ENCODE measurements at regions not wholly inside any gene's neighbourhood (a gene's known extent, or its start where the extent isn't known, plus 50 kb on each side); places are given as distances from the start of the nearest gene placed in this dataset.

GRCh38 chr7:144991041-144991440 is 155.2 kb upstream of the TPK1 start:
- ChIA-PET POLR2A (interaction anchor here (1.0 kb wide), 1 partner anchor 15 kb away, joined by 4 read pairs; no protein-coding TSS in a partner anchor), CTCF (ENCODE audit: low intra/inter-chr PET ratio) (no interaction called here)
- 2% methylated on average over 2 of the region's 2 CpGs for WGBS (ENCODE audit: insufficient coverage, low coverage, missing lambda C conversion rate)
- no peak overlapping the region for H2AFZ ChIP-seq (ENCODE audit: low read depth, low read length)
- ATAC-seq (no peak), FAIRE-seq (no peak), DNase-seq (ENCODE audit: extremely low read depth in 1 of 4, low spot score in 3 of 4) (no peak)
- BruUV-seq (replicated peaks) = no TSS peak
- H3K4me3 ChIP-seq = no peak overlapping the region
- H3K27me3 ChIP-seq (ENCODE audit: control insufficient read depth in 2 of 2, insufficient read depth in 2 of 2, low read length in 2 of 2) = no peaks in the 10 kb centered on the region
- H3K4me2 ChIP-seq (ENCODE audit: insufficient read depth, low read length) = no peak overlapping the region
- TF ChIP-seq TCF3 (CRISPR knock-in tag; IDR thresholded peaks at IDR 0.05) = no peak
- TF ChIP-seq SMAD3 (CRISPR knock-in tag; conservative IDR thresholded peaks at IDR 0.05) = no peak
- no peak for TF ChIP-seq GABPB2 (CRISPR knock-in tag; conservative IDR thresholded peaks at IDR 0.05)
- TF ChIP-seq STAG1 (CRISPR knock-in tag; IDR thresholded peaks at IDR 0.05; ENCODE audit: borderline replicate concordance) = no peak
- no peak for TF ChIP-seq COPS2 (conservative IDR thresholded peaks at IDR 0.05)
- TF ChIP-seq MEF2A (IDR thresholded peaks at IDR 0.05; ENCODE audit: control insufficient read depth, low read depth, low read length) = no peak
- no peak for TF ChIP-seq FOXM1 (IDR thresholded peaks at IDR 0.05; ENCODE audit: low read depth)
- no peak for TF ChIP-seq FOXM1 (CRISPR knock-in tag; IDR thresholded peaks at IDR 0.05; ENCODE audit: low read depth)
- no peak for TF ChIP-seq CCAR2 (IDR thresholded peaks at IDR 0.05; ENCODE audit: low read depth, low read length)
- TF ChIP-seq PHB2 (IDR thresholded peaks at IDR 0.05; ENCODE audit: low read depth) = no peak
- no peak for TF ChIP-seq HMBOX1 (IDR thresholded peaks at IDR 0.05)
- no peak for TF ChIP-seq TBL1XR1 (IDR thresholded peaks at IDR 0.05; ENCODE audit: low read length in 2 of 2)
- TF ChIP-seq TAF1 (IDR thresholded peaks at IDR 0.05; ENCODE audit: control insufficient read depth, extremely low read depth, insufficient read depth, low read length, severe bottlenecking) = no peak
- H3K9me1 ChIP-seq (ENCODE audit: control insufficient read depth, insufficient read depth, low read length) = no peaks in the 10 kb centered on the region
- no peaks in the 10 kb centered on the region for H3K36me3 ChIP-seq (ENCODE audit: control insufficient read depth, insufficient read depth, low read length)
- 0 out of 2 replicates have a peak, but pooled peaks cover 2% of the 10 kb centered on the region for H3K9me3 ChIP-seq (replicated peaks; ENCODE audit: control insufficient read depth, insufficient read depth, low read depth, low read length)
- in situ Hi-C loops (cut with MboI) = no loop called here
- no peaks in the 10 kb centered on the region for H3K4me1 ChIP-seq (replicated peaks in 1 of 2; ENCODE audit: control insufficient read depth in 2 of 2, insufficient read depth in 2 of 2, low read length in 2 of 2)
- H4K20me1 ChIP-seq (replicated peaks; ENCODE audit: control insufficient read depth, insufficient read depth, low read length) = no peaks in the 10 kb centered on the region
- H3K9ac ChIP-seq (ENCODE audit: insufficient read depth in 1 of 2, low read depth in 2 of 2, low read length in 2 of 2) = no peak overlapping the region
- intact Hi-C loops (cut with micrococcal nuclease) = no loop called here
- H3K79me2 ChIP-seq (ENCODE audit: control insufficient read depth, insufficient read depth, low read length) = no peaks in the 10 kb centered on the region
- no peak overlapping the region for H3K27ac ChIP-seq (ENCODE audit: extremely low read depth, low read depth, low read length)

Data from K562 (cell line).